ENCODE measurements at regions not wholly inside any gene's neighbourhood (a gene's known extent, or its start where the extent isn't known, plus 50 kb on each side); places are given as distances from the start of the nearest gene placed in this dataset.
"Not testable (repeated sequence)": the region's sequence is repeated elsewhere in the genome, so short reads cannot be mapped to it uniquely, and the experiment has no call there.

DNA sequence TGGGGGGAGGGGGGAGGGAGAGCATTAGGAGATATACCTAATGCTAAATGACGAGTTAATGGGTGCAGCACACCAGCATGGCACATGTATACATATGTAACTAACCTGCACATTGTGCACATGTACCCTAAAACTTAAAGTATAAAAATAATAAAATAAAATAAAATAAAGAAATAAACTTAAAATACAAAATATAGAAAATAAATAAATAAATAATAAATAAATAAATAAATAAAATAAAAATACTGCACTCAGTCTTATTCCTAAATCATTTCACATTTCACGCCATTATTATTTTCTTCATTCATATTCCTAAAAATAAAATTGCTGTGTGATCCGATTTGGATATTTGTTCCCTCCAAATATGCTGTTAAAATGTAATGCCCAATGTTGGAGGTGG is 156.5 kb upstream of the CCNG1 start:
- not testable (repeated sequence) for DNase-seq (ENCODE audit: low spot score)

DNA sequence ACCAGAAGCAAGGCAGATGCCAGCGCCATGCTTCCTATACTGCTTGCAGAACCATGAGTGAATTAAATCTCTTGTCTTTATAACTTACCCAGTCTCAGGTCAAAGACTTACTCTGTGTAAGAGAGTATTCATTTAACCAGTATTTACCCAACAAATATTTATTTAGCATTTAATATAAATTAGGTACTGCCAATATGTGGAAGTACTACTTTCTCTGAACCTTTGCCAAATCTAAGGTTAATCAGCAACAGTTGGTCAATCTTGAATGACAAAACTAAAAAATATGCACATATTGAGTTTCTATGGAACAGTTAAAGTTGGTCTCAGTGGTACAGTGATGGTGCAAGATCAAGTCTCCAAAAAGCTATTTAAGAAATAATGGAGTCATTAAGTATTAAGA is 155.9 kb upstream of the CCNG1 start:
- DNase-seq (ENCODE audit: low spot score) = no peak

DNA sequence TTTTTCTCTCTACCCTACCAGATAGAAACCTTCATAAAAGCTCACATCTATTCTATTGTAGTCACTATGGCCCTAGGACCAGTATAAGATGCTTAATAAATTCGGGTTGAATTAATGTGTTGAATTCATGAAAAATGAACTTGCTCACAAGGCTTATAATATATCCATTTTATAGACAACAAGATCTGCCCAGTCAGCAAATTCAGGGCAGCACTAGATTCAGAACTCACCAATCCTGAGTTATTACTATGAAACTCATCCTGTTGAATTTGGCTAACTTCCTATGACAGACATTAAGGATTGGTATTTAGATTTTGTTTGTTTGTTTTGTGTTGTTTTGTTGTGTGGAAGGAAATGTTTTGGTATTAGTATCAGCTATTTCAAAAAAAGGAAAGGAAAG is 143.6 kb upstream of the CCNG1 start:
- DNase-seq (ENCODE audit: low spot score) = no peak

DNA sequence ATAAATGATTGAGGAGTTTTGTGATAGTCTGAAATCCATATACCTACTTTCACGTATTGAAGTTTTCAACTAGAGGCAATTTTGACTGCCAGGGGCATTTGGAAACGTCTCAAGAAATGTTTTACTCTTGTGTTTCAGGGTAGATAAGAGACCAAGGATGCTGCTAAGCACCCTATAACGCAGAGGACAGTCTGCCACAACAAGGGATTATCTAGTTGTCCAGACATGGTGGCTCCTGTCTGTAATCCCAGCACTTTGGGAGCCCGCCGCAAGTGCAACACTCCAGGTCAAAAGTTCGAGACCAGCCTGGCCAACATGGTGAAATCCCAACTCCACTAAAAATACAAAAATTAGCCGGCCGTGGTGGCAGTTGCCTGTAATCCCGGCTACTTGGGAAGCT is 133.7 kb upstream of the CCNG1 start:
- DNase-seq (ENCODE audit: low spot score) = no peak

DNA sequence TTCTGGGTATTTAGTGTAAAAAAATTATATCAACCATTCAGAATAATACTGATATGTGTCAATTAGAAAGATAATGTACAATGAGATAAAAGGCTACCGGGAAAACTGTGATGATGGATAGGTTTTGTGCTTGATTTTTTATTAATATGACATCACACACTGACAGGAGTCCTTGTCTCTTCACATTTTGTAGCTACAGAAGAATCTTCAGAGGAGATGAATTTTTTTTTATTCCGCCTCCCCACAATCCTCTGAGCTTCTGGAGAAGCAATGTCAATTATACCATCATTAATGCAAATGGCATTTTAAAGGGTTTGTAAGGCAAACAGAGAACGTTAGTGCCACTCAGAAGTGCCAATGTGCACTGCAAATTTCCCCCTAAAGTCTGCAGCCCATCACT is 131.7 kb upstream of the CCNG1 start:
- DNase-seq (ENCODE audit: low spot score) = no peak

DNA sequence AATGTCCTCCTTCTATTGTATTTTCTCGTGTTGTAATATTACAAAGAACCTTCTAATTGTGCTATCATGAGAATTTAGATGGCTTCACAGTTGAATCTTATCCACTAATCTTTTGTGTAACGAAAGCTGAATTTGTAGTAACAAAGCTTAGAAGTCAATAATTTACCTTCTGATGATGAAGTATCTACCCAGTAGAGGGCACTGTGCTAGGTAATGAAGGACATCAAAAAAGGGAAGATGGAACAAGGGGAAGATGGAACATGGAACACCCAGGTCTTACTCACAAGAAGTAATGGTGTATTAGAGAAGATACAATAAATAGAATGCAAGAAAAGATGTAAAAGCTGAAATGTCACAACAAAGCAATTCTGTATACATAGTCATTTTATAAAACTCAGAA is 131.0 kb upstream of the CCNG1 start:
- no peak for DNase-seq (ENCODE audit: low spot score)

DNA sequence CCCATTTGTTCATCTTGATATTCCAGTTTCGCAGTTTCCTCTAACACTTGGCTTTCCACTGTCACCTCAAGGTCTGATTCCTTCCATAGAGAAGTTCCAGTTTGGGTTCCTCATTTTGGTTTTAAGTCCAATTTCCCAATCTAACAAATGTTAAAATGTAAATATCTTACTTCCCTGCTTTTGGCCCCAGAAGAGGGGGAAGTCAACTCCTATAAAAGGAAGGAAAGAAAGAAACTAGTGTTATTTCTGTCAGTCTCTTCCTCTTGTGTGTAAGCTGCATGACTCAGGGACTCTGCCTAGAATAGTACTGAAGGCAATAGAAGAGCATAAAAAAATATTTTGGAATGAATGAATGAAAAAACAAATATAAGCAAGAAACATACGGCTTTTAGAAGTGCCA is 127.5 kb upstream of the CCNG1 start:
- no peak for DNase-seq (ENCODE audit: low spot score)

DNA sequence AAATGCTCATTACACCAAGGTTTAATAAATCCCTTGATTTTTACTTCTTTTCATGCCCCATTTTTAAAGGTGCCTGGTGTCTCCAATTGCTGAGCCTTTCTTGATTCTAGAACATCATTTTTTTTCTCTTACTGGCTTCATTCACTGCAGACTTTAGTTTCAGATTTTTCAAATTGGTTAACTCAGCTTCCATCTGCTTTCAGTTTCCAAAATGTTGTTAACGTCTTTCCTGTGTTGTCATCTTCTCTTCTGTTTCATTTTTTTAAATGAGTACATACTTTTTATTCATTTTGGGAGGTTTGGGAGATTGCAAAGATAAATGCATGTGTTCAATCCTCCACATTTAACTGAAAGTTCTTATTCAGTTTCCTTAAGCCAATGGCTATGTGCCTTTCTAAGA is 126.4 kb upstream of the CCNG1 start:
- no peak for DNase-seq (ENCODE audit: low spot score)

DNA sequence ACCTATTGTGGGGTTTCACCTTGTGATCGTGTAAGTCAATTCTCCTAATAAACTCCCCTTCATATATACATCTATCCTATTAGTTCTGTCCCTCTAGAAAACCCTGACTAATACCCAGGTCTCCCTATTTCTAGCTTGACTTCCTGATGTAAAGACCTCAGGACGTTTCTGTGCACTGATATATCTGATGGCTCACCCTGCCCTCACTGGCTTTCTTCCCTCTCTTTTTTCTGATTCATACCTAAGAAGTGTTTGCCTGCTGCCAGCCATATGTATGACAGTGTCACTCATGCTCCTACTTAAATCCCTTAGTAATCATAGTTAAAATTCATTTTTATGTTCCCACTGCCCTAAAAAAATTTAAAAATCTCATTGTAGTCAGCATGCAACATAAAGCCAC is 124.8 kb upstream of the CCNG1 start:
- DNase-seq (ENCODE audit: low spot score) = no peak

DNA sequence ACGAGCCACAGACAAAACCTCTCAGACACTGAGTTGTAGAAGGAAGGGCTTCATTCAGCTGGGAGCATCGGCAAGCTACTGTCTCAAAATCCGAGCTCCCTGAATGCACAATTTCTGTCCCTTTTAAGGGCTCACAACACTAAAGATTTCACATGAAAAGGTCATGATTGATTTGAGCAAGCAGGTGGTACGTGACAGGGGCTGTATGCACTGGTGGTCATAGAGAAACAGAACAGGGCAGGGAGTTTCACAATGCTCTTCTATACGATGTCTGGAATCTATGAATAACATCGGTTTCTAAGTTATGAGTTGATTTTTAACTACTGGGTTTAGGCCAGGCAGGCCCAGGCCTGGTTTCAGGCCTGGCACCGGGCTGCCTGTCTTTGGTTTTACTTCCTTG is 124.3 kb upstream of the CCNG1 start:
- not testable (repeated sequence) for DNase-seq (ENCODE audit: low spot score)

DNA sequence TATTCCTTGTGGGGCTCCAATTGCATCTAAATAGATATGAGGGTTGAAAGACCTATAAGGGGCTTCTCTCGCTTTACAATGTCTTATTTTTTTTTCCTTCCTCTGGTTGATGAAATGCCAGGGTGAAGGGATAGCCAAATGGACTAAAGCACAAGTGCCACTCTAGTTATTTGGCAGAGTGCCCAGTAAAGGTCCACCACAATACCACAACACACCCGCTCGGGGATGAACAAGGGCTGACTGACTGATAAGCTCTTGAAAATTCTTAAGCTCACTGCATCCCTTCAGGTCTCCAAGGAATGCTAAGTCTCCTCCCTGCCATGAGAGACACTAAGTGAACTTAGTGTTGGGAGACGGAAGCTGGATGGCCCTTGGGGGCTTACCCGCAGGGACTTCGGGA is 121.0 kb upstream of the CCNG1 start:
- DNase-seq (ENCODE audit: low spot score) = not testable (repeated sequence)

DNA sequence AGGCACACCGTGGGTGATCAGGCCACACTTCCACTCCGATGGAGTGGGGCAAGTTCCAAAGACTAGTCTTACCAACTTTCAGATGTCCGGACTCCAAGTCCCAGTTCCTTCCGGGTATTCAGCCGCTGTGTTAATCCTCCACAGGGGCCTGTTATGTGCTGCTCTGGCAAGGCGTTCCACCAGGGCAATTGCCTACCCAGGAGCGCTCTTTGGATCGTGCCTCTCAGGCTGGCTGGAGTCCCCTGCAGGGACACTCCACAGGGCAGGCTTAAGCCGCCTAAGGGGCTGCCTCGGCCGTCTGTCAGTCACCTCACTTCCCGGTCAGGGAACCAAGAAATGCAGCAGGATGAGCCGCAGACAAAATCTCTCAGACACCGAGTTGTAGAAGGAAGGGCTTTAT is 118.7 kb upstream of the CCNG1 start:
- no peak for DNase-seq (ENCODE audit: low spot score)

DNA sequence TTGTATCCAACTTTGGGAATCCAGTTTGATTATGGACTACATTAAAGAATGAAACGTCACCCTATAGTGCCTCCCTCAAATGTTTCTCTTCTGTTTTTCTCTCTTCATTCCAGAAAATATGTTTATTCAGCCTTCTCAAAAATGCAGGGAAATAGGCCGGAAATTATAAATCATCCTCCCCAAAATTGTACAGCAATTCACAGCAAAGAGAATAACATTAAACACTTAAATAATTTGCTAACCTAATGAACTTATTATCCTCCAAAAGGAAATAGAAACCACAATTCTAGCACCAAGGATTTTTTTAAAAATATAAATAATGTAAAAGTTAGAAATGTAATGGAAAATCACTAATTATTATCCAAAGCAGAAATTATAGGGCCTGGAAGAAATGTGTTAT is 115.9 kb upstream of the CCNG1 start:
- DNase-seq (ENCODE audit: low spot score) = no peak

DNA sequence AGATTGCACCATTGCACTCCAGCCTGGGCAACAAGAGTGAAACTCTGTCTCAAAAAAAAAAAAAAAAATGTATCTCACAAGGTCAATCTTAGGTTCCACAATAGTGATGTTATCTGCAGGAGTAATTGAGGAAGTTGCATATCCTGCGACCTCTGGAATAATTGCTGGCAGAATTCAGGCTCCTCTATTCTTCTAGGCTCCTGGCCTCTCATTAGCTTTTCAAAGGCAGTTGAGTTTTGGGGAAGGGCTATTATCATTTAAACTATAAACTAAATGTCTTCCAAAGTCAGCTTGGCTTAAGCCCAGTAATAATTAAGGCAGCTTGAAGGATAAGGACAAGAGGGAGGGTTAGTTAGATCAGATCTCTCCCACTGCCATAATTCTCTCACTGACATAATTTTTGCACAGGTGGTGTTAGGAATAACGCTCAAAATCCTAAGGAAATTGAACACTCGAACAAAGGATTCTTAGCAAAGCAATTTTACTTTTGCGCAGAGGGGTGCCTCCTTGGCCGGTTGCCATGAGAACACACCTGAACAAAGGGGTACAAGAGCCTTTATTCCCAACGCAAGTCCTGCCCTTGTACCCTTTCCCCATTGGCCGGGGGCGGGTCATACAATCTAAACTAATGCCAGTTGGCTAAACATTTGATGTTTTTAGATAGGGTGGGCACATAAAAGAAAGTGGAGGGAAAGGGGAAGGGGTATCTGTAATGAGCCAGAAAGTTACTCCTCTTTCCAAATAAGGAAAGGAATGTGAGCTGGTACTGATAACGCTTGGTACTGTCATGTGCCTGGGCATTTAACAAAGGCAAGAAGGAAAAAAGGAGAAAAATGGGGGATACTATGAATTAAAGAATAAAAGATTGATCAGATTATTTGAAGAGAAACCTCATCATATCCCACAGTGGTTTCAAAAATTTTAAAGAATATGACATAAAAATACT is 106.4 kb upstream of the CCNG1 start:
- DNase-seq (ENCODE audit: low spot score) = no peak

DNA sequence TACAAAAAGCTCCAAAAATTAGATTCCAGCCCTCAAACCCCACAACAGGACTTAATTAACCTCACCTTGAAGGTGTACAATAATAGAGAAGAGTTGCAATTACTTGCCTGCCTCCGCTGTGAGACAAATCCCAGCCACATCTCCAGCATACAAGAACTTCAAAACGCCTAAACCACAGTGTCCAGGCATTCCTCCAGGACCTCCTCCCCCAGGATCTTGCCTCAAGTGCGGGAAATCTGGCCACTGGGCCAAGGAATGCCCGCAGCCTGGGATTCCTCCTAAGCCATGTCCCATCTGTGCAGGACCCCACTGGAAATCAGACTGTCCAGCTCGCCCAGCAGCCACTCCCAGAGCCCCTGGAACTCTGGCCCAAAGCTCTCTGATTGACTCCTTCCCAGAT is 101.3 kb upstream of the CCNG1 start:
- DNase-seq (ENCODE audit: low spot score) = not testable (repeated sequence)

DNA sequence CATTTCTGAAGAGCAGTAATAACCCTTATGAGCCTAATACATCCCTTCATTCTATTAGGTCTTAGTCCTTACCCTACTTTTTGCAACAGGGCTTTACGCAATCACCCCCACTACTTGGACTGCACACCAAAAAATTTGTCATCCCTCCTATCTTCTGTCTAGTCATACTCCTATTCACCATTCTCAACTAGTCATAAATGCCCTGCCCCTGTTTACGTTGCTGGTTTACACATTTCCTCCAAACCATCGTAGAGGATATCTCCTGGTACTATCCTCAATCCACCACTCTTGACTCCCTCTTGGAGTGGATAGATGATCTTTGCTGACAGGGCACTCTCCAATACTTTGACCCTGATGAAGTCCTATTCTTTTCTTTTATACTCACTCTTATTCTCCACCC is 98.2 kb upstream of the CCNG1 start:
- DNase-seq (ENCODE audit: low spot score) = no peak

DNA sequence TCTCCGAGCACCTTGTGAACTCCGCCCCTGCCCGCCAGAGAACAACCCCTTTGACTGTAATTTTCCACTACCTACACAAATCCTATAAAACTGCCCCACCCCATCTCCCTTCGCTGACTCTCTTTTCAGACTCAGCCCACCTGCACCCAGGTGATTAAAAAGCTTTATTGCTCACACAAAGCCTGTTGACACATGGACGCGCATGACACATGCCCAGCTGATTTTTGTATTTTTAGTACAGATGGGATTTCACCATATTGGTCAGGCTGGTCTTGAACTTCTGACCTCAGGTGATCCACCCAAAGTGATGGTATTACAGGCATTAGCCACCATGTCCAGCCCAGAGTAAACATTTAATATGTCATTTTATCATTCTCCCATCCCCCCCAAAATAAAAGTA is 97.0 kb upstream of the CCNG1 start:
- DNase-seq (ENCODE audit: low spot score) = not testable (repeated sequence)

DNA sequence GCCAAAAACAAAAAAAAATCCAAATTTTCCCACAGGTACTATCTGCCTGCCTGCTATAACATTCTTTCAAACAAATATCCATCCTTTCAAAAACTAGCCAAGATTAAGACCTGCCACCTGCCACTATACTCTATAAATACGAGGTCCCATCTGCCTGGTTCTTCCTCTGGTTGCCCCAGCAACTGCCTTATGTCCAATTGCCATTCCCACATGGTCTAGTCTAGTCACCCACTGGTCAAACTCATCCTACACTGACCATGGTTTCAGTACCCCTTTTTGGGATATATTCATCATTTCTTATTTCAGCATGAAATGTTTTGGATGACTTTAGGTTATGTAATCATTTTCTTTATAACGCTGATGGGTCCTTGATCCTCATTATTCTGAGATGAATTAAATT is 95.1 kb upstream of the CCNG1 start:
- DNase-seq (ENCODE audit: low spot score) = no peak

DNA sequence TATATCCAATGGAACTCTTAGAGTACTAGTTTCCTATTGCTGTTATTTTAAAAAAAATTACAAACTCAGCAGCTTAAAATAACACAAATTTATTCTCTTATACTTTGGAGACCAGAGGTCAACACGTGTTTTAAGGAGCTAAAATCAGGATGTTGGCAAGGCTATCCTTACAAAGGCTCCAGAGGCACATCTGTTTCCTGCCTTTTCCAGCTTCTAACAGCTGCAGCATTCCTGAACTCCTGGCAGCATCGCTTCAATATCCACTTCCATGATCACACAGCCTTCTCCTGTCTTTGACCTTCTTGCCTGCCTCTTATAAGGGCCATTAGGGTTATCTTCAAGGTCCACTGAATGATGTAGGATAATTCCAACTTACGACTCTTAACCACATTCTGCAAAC is 92.2 kb upstream of the CCNG1 start:
- no peak for DNase-seq (ENCODE audit: low spot score)

DNA sequence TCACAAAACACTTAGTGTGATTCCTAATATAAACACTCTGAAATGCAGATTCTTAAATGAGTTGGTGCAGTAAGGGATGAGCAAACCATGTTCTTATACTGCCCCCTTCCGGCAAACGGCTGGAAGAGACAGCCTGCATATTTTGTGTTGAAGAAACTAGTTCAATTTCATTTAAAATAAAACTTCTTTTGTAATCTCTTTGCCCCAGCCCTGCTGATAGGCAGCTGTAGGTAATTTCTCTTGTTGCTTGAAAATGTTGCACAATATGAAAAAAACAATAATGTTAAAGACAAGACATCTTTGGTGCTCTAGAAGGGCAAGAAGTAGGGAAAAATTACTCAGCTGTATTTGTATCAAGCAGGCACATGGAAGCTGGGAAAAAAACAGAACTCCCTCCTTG is 89.7 kb upstream of the CCNG1 start:
- DNase-seq (ENCODE audit: low spot score) = peak; percentile 70

DNA sequence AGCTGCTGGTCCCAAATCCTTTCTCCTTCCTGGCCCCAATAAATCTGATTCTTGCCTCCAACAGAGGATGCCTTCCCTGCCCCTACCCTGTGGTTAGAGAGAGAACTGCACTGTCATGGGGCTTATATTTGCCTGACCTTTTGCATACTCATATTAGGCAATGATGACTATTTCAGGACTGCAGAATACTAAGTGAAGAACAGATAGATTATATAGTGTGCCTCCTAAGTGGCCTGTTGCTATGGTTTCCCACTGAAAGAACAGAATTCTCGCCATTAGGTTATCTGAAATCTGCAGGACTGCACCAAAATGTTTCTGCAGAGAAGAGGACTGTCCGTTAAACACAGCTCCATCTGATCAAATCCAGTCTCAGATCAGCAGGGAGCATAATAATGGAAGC is 87.3 kb upstream of the CCNG1 start:
- DNase-seq (ENCODE audit: low spot score) = no peak

DNA sequence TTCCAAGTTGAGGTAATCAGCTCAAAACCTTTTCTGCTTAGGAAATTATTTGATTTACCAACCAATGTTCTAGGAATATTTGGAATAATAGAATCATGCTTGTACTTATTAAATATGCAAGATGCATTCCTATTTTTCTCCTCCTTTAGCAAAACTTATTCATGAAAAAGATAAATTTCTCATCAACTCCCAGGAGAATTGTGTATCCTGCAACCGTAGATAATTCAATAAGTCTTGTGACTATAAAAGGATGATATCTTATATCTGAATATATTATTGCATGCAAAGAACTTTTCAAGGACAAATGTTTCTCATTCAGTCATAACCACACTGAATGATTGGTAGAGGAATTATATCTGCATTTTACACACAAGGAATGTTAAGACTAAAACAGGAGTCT is 84.9 kb upstream of the CCNG1 start:
- no peak for DNase-seq (ENCODE audit: low spot score)

DNA sequence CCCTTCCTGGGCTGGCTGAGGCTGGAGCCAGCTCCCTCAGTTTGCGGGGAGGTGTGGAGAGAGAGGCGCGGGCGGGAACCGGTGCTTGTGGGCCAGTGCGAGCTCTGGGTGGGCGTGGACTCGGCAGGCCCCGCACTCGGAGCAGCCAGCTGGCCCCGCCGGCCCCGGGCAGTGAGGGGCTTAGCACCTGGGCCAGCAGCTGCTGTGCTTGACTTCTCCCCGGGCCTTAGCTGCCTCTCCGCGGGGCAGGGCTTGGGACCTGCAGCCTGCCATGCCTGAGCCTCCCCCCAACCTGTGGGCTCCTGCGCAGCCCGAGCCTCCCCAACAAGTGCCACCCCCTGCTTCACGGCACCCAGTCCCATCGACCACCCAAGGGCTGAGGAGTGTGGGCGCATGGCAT is 81.6 kb upstream of the CCNG1 start:
- DNase-seq (ENCODE audit: low spot score) = not testable (repeated sequence)

DNA sequence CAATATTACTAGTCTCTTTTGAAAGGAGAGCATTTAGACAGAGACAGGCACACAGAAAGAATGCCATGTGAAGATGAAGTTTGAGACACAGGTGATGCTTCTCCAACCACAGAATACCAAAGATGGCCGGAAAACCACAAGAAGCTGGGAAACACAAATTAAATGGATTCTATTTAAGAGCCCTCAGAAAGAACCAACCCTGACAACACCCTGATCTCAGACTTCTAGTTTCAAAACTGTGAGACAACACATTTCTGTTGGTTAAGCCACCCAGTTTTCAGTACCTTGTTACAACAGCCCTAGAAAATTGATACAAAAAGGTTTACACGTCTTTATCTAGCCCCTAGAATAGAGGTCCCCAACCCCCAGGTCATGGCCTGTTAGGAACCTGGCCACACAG is 79.8 kb upstream of the CCNG1 start:
- DNase-seq (ENCODE audit: low spot score) = no peak
